NCI-H2196 (cell line): ENCODE measurements at regions not wholly inside any gene's neighbourhood (a gene's known extent, or its start where the extent isn't known, plus 50 kb on each side); places are given as distances from the start of the nearest gene placed in this dataset.
"Not testable (repeated sequence)": the region's sequence is repeated elsewhere in the genome, so short reads cannot be mapped to it uniquely, and the experiment has no call there.

Experiments used
- DNase-seq: peaks from one replicate; lab custom pipeline; 2025; ENCODE audit not compliant: unreplicated experiment; lab: John Stamatoyannopoulos, UW

DNA sequence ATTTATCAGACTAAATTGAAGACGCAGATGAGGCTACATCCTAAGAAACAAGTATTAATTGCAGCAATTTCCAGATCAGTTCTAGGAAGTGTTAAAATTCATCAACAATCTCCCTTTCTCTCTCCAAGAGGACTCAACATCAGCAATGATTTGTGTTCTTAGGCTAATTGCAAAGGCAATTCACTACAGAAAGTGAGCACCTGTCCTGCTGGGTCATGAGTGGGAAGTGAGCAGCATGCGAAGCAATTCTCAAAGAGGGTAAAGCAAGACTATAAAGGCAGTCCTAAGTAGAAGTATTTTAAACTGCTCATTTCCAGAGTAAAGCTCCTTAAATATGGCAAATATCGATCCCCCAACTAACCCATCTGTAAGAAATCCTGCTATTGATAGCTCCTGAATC lies 1191.0 kb upstream of the ALCAM start:
- DNase-seq, result no peak

DNA sequence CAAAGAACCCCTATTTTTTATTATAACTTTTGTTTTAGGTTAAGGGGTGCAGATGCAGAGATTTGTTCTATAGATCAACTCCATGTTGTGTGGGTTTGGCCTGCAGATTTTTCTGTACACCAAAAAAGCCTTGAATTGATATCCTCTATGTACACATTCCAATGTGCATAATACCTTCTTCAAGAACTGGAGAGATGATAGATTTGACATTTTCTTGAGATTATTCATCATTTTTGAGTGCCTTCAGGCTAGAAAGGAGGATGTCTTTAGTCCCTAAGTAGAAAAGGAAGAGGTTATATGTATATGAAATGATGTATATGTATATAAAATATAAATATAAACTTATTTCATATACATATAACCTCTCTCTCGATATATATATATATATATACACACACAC lies 1190.0 kb upstream of the ALCAM start:
- no peak for DNase-seq

DNA sequence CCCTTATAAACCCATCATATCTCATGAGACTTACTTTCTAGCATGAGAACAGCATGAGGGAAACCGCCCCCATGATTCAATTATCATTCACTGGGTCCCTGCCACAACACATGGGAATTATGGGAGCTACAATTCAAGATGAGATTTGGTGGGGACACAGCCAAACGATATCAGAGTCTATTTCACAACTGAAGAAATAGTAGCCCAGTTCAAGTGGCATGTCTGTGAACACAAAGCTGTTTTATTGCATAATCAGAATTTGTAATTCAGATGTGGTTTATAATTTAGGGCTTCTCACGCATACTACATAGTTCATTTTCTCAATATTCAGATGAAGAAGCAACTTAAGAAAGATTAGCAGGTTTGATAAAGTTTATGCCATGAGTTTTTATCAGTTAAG lies 1188.0 kb upstream of the ALCAM start:
- DNase-seq, result no peak

DNA sequence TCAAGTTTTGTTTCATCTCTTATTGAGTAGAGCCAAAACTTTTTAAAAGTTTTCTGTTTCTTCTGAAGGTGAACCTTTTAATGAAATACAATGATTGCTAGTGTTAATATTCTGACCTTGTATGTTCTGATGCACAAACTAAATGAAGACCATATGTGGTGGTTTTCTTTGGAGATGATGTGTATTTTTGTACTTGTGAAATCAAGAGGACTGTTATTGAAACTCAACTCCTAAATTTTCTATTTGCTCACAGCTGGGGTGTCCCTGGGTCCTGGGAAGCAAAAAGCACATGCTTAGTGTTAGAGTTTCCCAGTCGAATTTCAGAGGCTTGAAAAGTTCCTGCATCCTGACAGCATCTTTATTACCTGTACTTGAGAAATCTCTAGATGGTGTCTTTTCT lies 1185.8 kb upstream of the ALCAM start:
- no peak for DNase-seq

DNA sequence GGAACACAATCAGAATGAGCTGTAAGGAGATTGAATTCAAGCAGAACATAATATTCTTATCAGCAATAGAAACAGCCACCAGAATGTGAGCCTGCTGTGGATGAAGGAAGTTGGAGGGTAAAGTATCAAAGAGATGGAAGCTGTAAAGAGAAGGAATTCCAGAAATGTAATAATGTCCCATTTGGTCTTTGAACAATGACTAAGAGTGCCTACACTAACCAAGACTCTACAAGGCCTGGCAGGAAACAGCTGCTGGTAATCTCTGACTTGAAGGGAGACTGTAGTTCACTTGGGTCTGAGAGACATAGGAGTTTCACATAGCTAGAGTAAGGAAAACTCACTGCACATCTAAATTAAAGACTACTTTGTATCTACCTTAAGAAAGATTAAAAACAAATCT lies 1176.0 kb upstream of the ALCAM start:
- DNase-seq, result no peak

DNA sequence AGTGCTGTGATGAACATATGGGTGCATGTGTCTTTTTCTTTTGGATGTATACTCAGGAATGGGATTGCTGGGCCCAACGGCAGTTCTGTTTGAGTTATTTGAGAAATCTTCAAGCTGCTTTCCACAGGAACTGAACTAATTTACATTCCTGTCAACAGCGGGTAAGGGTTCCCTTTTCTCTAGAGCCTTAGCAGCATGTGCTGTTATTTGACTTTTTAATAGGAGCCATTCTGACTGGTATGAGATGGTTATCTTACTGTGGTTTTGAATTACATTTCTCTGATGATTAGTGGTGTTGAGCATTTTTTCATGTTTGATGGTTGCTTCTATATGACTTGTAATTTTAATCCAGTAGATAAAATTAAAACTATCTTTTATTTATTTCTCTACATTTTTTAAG lies 1168.6 kb upstream of the ALCAM start:
- no peak for DNase-seq

DNA sequence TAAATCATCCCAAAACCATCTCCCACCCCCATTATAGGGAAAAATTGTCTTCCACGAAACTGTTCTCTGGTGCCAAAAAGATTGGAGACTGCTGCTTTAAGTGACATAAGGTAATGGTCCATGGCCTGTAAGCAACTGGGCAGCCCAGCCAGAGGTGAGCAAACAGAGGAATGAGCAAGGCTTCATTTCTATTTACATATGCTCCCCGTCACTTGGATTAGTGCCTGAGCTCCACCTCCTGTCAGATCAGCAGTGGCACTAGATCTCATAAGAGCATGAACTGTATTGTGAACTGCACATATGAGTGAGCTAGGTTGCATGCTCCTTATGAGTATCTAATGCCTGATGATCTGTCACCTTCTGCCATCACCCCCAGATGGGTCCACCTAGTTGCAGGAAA lies 1159.8 kb upstream of the ALCAM start:
- DNase-seq, result no peak

DNA sequence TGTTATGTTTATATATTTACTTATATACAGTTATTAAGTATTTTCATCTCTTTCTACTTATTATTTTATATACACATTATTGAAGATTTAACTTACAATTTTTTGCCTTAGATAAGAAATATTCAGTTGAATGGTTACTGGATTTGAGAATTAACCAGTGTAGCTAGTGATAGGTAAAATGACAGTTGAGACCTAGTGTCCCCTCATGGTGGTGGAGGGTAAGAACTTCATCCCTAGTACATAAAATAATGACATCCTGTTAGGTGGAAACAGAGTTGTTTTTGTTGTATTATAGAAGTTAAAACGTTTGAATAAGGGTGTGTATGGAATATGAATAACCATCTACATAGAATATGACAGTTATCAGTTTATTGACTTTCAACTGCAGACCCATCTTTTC lies 1152.4 kb upstream of the ALCAM start:
- no peak for DNase-seq

DNA sequence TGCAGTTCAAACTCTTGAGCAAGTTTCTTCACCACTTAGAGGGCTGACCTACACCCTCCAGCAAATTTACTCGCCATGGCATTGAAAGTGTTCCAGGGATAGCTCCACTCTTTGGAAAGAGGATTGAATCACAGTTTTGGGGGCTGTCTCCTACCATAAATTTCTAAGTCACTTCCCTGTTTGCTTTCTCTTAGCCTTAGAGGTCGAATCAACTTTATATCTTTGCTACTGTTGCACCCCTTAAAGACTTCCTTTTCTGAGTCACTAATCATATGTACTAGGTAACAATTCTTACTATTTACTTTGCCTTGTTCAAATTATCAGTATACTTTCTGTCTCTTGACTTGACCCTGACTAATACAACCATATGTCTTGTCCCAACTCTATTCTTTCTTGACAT lies 1151.8 kb upstream of the ALCAM start:
- no peak for DNase-seq

DNA sequence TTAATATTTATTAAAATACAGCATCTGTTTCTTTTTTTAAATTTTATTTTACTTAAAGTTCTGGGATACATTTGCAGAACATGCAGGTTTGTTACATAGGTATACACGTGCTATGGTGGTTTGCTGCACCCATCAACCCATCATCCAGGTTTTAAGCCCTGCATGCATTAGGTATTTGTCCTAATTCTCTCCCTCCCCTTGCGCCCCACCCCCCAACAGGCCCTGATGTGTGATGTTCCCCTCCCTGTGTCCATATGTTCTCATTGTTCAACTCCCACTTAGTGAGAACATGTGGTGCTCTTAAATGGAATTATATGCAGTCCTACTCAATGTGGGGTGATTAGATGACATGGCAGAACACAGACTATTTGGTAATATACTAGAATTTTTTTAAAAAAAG lies 1147.7 kb upstream of the ALCAM start:
- DNase-seq, result not testable (repeated sequence)

DNA sequence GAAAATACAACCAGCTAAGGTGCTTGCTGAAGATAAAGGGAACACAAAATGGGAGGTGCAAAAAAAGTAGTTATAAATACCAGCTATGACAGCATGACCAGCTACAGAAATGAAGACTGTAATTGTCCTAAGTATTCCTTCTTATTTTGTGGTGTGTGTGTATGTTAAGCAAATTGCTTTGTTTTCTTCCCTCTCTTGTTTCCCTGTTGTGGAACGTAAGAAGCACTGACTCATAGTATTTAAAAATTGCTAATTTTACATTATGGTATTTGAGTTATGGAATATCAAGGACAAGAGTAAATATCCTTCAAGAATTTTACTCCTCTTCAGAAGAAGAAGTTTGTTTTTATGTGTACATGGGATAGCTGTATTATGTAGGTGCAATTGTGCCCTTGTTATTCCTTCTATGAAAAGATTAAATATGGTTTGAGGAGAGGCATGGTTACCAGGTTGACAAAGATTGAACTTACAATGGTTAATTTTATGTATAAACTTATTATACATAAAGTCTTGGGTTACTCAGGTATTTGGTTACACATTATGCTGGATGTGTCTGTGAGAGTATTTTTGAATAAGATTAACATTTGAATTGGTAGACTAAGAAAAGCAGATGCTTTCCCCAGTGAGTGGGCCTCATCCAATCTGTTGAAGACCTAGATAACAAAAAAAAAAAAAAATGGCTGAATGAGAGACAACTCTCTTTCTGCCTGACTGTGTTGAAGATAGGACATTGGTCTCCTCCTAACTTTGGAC lies 1132.1 kb upstream of the ALCAM start:
- DNase-seq, result no peak

DNA sequence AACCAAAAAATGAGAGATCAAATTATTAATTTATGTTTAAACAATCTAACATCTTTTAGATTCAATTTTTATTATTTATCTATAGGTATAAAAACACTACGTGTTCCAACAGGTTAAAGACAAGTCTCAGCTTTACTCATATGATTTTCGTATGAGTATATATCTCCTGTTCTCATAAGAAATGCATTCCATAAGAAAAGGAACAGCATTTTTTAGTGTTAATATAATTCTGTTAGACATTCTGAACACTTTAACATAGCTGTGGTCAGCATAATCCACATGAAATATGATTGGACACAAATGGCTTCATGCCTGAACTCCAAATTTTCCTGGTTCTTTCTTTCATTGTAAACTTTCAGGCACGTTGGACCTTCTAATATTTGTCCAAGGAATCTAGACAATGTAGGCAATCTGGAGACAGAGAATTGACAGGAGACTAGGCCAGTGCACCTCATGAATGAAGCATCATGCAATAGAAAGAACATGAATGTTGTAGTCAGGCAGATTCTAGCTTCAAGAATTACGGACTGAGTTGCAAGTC lies 1122.0 kb upstream of the ALCAM start:
- no peak for DNase-seq

DNA sequence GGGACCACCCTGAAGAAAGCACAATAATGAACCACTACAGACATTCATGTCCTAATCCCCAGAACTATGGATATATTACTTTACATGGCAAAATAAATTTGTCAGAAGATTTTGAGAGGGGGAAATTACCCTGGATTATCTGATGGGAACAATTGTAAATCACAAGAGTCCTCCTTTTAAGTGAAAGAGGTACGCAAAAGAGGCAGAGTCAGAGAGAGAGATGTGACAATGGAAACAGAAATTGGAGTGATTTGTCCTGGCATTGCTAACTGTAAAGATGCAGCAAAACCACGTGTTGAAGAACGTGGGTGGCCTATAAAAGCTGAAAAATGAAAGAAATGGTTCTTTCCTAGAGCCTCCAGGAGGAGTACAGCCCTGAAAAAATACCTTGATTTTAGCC lies 1121.4 kb upstream of the ALCAM start:
- no peak for DNase-seq

DNA sequence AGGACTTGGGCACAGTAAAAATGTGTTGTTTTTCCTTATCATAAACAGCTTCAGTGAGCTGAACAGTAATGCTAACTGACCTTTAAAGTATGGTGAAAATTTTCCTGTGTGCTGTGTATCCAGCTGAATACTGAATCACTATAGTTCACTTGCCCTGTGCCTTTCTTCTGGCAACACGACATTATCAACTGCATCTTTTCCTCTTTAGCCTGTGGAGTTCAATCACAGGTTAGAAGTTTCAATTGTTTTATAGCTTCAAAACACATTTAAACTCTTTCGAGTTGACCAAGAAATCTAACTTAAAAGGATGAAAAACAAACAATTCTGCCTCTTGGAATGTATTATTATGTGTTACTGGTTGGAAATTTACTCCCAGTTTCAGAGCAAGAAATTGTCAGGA lies 1120.7 kb upstream of the ALCAM start:
- no peak for DNase-seq

DNA sequence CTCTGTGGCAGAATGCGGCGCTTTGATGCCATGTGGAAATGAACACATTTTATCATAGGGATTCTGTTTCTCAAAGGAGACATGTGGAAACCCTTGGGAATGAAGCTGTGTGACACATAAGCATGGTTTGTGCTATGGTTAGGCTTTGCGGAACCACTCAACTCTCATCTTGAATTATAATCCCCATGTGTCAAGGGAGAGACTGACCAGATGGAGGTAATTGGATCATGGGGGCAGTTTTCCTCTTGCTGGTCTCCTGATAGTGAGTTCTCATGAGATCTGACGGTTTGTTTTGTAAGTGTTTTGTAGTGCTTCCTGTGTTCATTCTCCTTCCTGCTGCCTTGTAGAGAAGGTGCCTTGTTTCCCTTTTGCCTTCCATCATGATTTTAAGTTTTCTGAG lies 1109.2 kb upstream of the ALCAM start:
- no peak for DNase-seq

DNA sequence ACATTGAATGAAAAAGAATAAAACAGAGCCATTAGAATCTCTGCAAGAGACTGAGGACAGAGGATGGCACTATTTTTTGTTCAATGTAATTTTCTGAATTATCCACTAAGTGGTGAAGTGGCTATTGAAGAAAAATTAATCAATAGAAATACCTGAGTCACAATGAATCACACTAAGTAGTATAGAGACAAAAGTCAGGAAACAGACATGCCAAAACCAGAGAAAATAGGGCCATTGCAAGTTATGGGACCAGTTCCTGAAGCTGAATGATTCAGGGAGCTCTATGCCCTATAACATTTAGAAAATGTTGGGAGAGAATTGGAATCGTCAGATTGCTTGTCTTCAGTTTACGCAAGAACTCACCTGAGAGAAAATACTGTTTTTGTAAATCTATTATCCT lies 1103.2 kb upstream of the ALCAM start:
- DNase-seq, result no peak

DNA sequence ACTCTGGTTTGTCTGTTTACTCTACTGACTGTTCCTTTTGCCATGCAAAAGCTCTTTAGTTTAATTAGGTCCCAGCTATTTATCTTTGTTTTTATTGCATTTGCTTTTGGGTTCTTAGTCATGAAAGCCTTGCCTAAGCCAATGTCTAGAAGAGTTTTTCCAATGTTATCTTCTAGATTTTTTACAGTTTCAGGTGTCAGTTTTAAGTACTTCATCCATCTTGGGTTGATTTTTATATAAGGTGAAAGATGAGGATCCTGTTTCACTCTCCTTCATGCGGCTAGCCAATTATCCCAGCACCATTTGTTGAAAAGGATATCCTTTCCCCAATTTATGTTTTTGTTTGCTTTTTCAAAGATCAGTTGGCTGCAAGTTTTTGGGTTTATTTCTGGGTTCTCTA lies 1100.5 kb upstream of the ALCAM start:
- not testable (repeated sequence) for DNase-seq

DNA sequence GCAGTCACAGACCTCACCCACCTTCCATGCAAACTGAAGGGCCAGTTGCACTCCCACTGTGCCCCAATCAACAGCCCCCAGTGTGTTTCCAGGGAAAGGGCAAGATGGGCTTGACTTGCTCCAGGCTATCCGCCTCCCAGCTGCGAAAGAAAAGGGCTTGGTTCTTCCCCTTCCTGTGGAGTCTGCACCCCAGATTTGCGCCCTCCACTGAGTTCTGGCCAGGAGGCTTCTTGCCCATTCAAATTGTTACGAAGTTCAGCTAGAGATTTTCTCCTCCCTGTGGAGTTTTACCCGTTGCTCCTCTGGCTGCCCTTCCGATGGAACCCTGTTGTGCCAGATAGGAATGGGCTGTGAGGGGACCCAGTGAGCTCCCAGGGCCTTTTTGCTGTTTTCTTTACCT lies 1096.9 kb upstream of the ALCAM start:
- no peak for DNase-seq

DNA sequence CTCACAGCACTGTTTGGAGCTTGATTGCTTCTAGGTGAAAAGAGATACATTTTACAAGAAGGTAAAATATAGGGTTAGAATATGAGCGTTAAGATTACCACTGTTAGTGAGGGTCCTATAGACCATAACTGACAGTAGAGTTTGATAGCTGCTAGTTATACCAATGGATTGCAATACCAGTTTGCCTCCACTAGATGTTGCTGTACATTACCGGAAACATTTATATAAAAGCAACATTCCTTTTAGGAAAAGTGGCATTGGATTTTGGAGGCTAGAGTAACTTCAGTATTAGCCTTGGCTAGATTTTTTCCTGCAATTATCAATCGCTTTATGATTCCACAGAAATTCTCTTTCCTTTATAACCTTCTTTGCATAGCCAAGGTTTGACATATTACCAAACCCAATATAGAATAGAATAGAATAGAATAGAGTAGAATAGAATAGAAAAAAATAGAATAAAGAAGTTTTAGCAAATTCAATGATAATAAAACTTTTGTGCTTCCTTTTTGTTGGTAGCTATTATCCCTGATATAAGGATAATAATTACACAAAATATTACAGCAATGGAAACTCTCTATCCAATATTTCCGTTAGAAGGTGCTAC lies 1093.6 kb upstream of the ALCAM start:
- peak; percentile 38 for DNase-seq

DNA sequence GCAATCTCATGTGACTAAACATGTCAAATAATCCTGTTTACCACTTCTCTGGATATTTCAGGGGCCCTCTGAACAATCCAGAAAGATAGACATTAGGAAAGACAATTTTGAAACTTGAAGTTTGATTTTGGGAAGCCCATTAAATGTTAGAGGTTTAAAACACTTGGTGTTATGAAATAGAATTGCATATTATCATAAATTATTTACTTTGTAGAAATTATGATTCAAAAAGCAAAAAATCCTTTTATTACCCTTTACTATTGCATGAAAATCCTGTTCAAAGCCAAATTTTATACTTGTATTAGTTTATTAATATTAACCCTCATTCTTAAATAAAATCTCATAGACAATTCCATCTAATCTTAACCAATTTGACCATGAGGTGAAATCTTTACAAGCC lies 1091.5 kb upstream of the ALCAM start:
- no peak for DNase-seq

DNA sequence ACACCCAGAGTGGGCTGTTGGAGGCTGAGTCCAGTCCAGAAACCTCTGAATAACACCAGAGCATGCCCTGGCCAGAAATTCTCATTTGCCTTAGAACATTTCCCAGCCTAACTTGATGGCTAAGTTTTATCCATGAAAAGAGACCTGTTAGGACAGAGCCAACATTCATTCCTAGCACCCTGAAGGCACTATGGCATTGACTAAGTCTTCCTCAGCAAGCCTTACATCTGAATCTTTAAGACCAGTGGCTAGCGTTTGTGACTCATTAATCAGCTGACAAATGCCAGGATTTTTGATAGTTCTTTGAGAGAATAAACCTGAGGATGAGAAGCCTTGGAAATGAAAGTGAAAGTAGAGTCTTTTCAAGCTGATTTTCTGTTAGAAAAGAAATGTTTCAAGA lies 1087.1 kb upstream of the ALCAM start:
- DNase-seq, result no peak

DNA sequence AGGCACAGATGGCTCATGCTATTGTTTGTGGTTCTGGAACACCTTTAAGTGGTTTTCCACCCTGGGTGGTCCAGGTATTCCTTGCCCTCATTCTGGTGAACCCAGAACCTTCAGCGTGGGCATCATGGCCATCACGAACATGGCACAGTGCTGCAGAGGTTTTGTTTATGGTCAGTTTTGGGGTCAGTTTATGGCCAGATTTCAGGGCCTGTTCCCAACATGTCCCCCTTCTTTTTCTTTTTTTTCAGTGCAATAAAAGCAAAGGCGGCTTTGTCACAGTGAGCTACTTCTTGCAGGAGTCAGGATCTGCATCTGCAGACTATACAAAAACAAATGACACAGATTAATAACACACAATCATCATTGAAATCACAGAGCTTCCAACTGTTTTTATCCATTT lies 1085.0 kb upstream of the ALCAM start:
- no peak for DNase-seq

DNA sequence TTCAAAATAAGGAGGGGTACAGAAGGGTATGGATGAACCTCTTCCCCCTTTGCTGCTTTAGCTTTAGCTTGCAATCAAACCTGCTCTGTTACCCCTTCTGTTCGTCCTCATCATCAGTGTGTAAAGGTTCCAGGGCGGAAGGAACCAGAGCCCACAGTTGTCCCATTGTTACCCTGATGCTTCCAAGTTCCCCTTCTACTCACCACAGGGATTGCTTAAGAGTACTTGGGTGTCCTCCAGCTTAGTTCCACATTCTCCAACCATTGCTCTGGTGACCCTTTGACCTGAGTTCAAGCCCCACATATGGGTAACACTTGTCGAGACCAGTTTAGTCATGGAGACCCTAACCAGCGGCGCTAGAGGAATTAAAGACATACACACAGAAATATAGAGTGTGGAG lies 1080.1 kb upstream of the ALCAM start:
- no peak for DNase-seq
